GM12878 (cell line): ENCODE measurements at regions not wholly inside any gene's neighbourhood (a gene's known extent, or its start where the extent isn't known, plus 50 kb on each side); places are given as distances from the start of the nearest gene placed in this dataset.
A peak's percentile ranks its signal among the peaks of the same experiment; 100 is the strongest.

Experiments used
- ATAC-seq: fragments of 200-7000 bp; cut with Tn5 transposase; 3 replicates; pipeline ENCODE4 v1.9.1; 2020; ENCODE audit warnings: mild to moderate bottlenecking, moderate library complexity
- BruUV-seq: library from RNA; stranded (reverse); fragments of 400-500 nt; replicated peaks from 2 replicates; lab custom pipeline; 2021; lab: Mats Ljungman, UMichigan
- CTCF ChIA-PET: fragments of 300-600 bp; sonication (Branson Sonifier 250); formaldehyde crosslinking; extraction: SDS; loops from one replicate; lab custom pipeline; 2021; ENCODE audit warnings: inconsistent platforms; lab: Yijun Ruan, JAX
- POLR2A ChIA-PET: fragments of 350-600 bp; formaldehyde crosslinking; extraction: SDS; loops from one replicate; lab custom pipeline; 2021; ENCODE audit warnings: inconsistent platforms; lab: Charles Lee
- RAD21 ChIA-PET: fragments of 300-600 bp; sonication (Branson Sonifier 250); formaldehyde crosslinking; loops from one replicate; lab custom pipeline; 2023; ENCODE audit warnings: antibody characterized with exemption; ENCODE audit not compliant: unreplicated experiment; lab: Charles Lee
- SMC1A ChIA-PET: fragments of 300-600 bp; sonication (Branson Sonifier 250); formaldehyde crosslinking; loops from one replicate; lab custom pipeline; 2023; ENCODE audit not compliant: unreplicated experiment, uncharacterized antibody; lab: Charles Lee
- DNase-seq: peaks from one replicate; pipeline ENCODE4 v3.0.0-alpha.2; 2011; ENCODE audit warnings: low read depth, low spot score
- FAIRE-seq: peaks from 3 replicates; lab custom pipeline; 2011; peaks lifted over from hg19 to GRCh38; lab: Jason Lieb, UNC
- H2AFZ ChIP-seq: 2 replicates; pipeline ENCODE4 v1.6.0; 2011; ENCODE audit warnings: low read depth, low read length, control low read depth; ENCODE audit not compliant: control insufficient read depth
- H3K27ac ChIP-seq: 2 replicates; pipeline ENCODE4 v1.5.1; 2011; ENCODE audit warnings: control low read depth; ENCODE audit not compliant: control insufficient read depth, insufficient read depth
- H3K27me3 ChIP-seq, 2 experiments: replicated peaks in 1 of 2; 2 replicates each; pipeline versions ENCODE4 v1.6.0 to v1.6.1; 2011; ENCODE audit warnings: low read length in 1 of 2; ENCODE audit not compliant: control insufficient read depth in 2 of 2, insufficient read depth in 2 of 2
- H3K36me3 ChIP-seq, 2 experiments: 2 replicates each; pipeline ENCODE4 v1.5.1; 2011; ENCODE audit warnings: low read length in 1 of 2; ENCODE audit not compliant: control insufficient read depth in 2 of 2, insufficient read depth in 2 of 2
- H3K4me1 ChIP-seq: 2 replicates; pipeline ENCODE4 v1.6.1; 2011; ENCODE audit warnings: mild to moderate bottlenecking, low read length, moderate library complexity, mixed read lengths; ENCODE audit not compliant: control insufficient read depth, insufficient read depth
- H3K4me2 ChIP-seq: 2 replicates; pipeline ENCODE4 v1.6.0; 2011; ENCODE audit warnings: control low read depth; ENCODE audit not compliant: control insufficient read depth, insufficient read depth
- H3K4me3 ChIP-seq: fragments of 200-600 bp; sonication (generic); 2 replicates; pipeline ENCODE4 v1.5.1; 2016
- H3K79me2 ChIP-seq: 2 replicates; pipeline ENCODE4 v1.6.0; 2011; ENCODE audit warnings: low read length; ENCODE audit not compliant: control insufficient read depth, insufficient read depth
- H3K9ac ChIP-seq: 2 replicates; pipeline ENCODE4 v1.8.0; 2011; ENCODE audit warnings: low read length, control low read depth, mixed read lengths; ENCODE audit not compliant: control insufficient read depth, insufficient read depth
- H3K9me3 ChIP-seq: replicated peaks from 3 replicates; pipeline ENCODE4 v1.5.1; 2011; ENCODE audit warnings: mild to moderate bottlenecking, low read length; ENCODE audit not compliant: control insufficient read depth, insufficient read depth
- H4K20me1 ChIP-seq: 2 replicates; pipeline ENCODE4 v1.6.0; 2011; ENCODE audit not compliant: control insufficient read depth, insufficient read depth
- BACH1 ChIP-seq: fragments of 450-650 bp; IDR thresholded peaks from 2 replicates; pipeline ENCODE4 v1.6.1; 2017; ENCODE audit warnings: mild to moderate bottlenecking, borderline replicate concordance
- BCL11A ChIP-seq: IDR thresholded peaks from 2 replicates; pipeline ENCODE4 v1.6.1; 2011; ENCODE audit warnings: low read depth, low read length
- CBFB ChIP-seq: IDR thresholded peaks from 2 replicates; pipeline ENCODE4 v1.6.1; 2016; ENCODE audit warnings: antibody characterized with exemption, low read depth
- E2F8 ChIP-seq: fragments of 450-650 bp; IDR thresholded peaks from 2 replicates; pipeline ENCODE4 v1.6.1; 2018; ENCODE audit warnings: mild to moderate bottlenecking, low read depth, moderate library complexity; ENCODE audit not compliant: partially characterized antibody
- IKZF2 ChIP-seq, 2 experiments: fragments of 450-650 bp; IDR thresholded peaks; 2 replicates each; pipeline ENCODE4 v1.6.1; 2017; ENCODE audit warnings: mild to moderate bottlenecking in 2 of 2, moderate library complexity in 2 of 2
- JUND ChIP-seq: IDR thresholded peaks from 2 replicates; pipeline ENCODE4 v1.6.1; 2012; ENCODE audit warnings: low read depth, mild to moderate bottlenecking, low read length, improper control_type of control experiment, moderate library complexity
- MYB ChIP-seq: fragments of 150-350 bp; IDR thresholded peaks from 2 replicates; pipeline ENCODE4 v1.6.1; 2014; ENCODE audit warnings: mild to moderate bottlenecking, low read depth, low read length, borderline replicate concordance
- MYC ChIP-seq: IDR thresholded peaks from 2 replicates; pipeline ENCODE4 v1.6.1; 2011; ENCODE audit warnings: mild to moderate bottlenecking, low read length, moderate library complexity, inconsistent platforms; ENCODE audit not compliant: insufficient read depth, insufficient replicate concordance, insufficient read length, severe bottlenecking
- NFXL1 ChIP-seq: fragments of 450-650 bp; IDR thresholded peaks from 2 replicates; pipeline ENCODE4 v1.6.1; 2017; ENCODE audit warnings: antibody characterized with exemption, mild to moderate bottlenecking, borderline replicate concordance
- NRF1 ChIP-seq: conservative IDR thresholded peaks from 2 replicates; pipeline ENCODE4 v1.6.1; 2011; ENCODE audit warnings: mild to moderate bottlenecking, low read depth, low read length, improper control_type of control experiment
- PAX5 ChIP-seq: IDR thresholded peaks from 2 replicates; pipeline ENCODE4 v1.6.1; 2011; ENCODE audit warnings: low read depth, low read length, borderline replicate concordance
- RB1 ChIP-seq: fragments of 450-650 bp; formaldehyde crosslinking; IDR thresholded peaks from 2 replicates; pipeline ENCODE4 v1.6.1; 2017; ENCODE audit warnings: mild to moderate bottlenecking, borderline replicate concordance
- RELA ChIP-seq: fragments of 450-650 bp; IDR thresholded peaks from 2 replicates; pipeline ENCODE4 v1.8.0; 2014; ENCODE audit warnings: borderline replicate concordance; ENCODE audit not compliant: partially characterized antibody
- SIX5 ChIP-seq: IDR thresholded peaks from 2 replicates; pipeline ENCODE4 v1.6.1; 2011; ENCODE audit warnings: mild to moderate bottlenecking, low read depth, low read length, moderate library complexity; ENCODE audit not compliant: severe bottlenecking
- WRNIP1 ChIP-seq: IDR thresholded peaks from 2 replicates; pipeline ENCODE4 v1.6.1; 2011; ENCODE audit warnings: low read depth, low read length, improper control_type of control experiment, borderline replicate concordance
- YBX1 ChIP-seq: fragments of 450-650 bp; IDR thresholded peaks from 2 replicates; pipeline ENCODE4 v1.6.1; 2016; ENCODE audit warnings: antibody characterized with exemption
- ZNF207 ChIP-seq: fragments of 450-650 bp; IDR thresholded peaks from 2 replicates; pipeline ENCODE4 v1.6.1; 2014; ENCODE audit warnings: antibody characterized with exemption, mild to moderate bottlenecking, borderline replicate concordance
- ZNF384 ChIP-seq: IDR thresholded peaks from 2 replicates; pipeline ENCODE4 v1.6.1; 2012; ENCODE audit warnings: low read depth, mild to moderate bottlenecking, low read length, improper control_type of control experiment, borderline replicate concordance
- WGBS: methylation state at CpG from one replicate; pipeline ENCODE4 v1.1.6; 2016; ENCODE audit warnings: low lambda C conversion rate; ENCODE audit not compliant: insufficient replicate concordance, insufficient coverage; ENCODE audit errors: missing lambda C conversion rate; 5-methylcytosine and 5-hydroxymethylcytosine counted together
- in situ Hi-C: fragments of 300-500 bp; cut with MboI; formaldehyde crosslinking; loops from 9 replicates; pipeline ENCODE4 v1.14.3; 2018; ENCODE audit warnings: mixed read lengths
- intact Hi-C: fragments of 100-400 bp; cut with micrococcal nuclease; formaldehyde crosslinking; loops from one replicate; pipeline ENCODE4 v1.14.2; 2022; ENCODE audit not compliant: unreplicated experiment

- H3K9ac ChIP-seq = no peak overlapping the region
- no TSS peak for BruUV-seq
- H3K79me2 ChIP-seq = no peaks in the 10 kb centered on the region
- ChIA-PET RAD21 (no interaction called here), POLR2A (no interaction called here), SMC1A (no interaction called here), CTCF (interaction anchor here (1.2 kb wide), 1 partner anchor 12 kb away, joined by 3 read pairs; no protein-coding TSS in a partner anchor)
- H3K36me3 ChIP-seq = no peaks in the 10 kb centered on the region
- WGBS = 30% methylated on average over 3 of the region's 3 CpGs
- no peak overlapping the region for H3K4me2 ChIP-seq
- H3K27me3 ChIP-seq = no peaks in the 10 kb centered on the region
- peak; percentile 47 for ATAC-seq
- no peaks in the 10 kb centered on the region for H4K20me1 ChIP-seq
- H2AFZ ChIP-seq = no peak overlapping the region
- H3K4me1 ChIP-seq = no peaks in the 10 kb centered on the region
- no peak overlapping the region for H3K27ac ChIP-seq
- intact Hi-C loops (loop anchor here (10.0 kb wide), 1 partner anchor 400 kb away; no protein-coding TSS in a partner anchor), in situ Hi-C loops (no loop called here)
- H3K9me3 ChIP-seq = no peaks in the 10 kb centered on the region
- TF ChIP-seq BACH1 (peak; percentile 59; the same call in 1 of the 2 replicates), PAX5 (no peak), IKZF2 (IDR thresholded peaks at IDR 0.05) (peak in 1 of 2 experiments; percentile 9; a peak in 1 of 4 replicates), WRNIP1 (no peak), ZNF207 (no peak)
- no peak for FAIRE-seq
- no peak for DNase-seq
- H3K4me3 ChIP-seq = no peak overlapping the region
Observed at GRCh38 chr18:42514512-42514911, 559.5 kb downstream of the PIK3C3 start.

- Histone ChIP-seq H3K9ac (no peak overlapping the region), H3K4me1 (no peaks in the 10 kb centered on the region), H3K79me2 (no peaks in the 10 kb centered on the region), H3K27ac (no peak overlapping the region), H3K27me3 (no peaks in the 10 kb centered on the region), H3K4me3 (no peak overlapping the region), H2AFZ (no peak overlapping the region), H4K20me1 (no peaks in the 10 kb centered on the region), H3K9me3 (no peaks in the 10 kb centered on the region), H3K36me3 (no peaks in the 10 kb centered on the region), H3K4me2 (no peak overlapping the region)
- FAIRE-seq = no peak
- ChIA-PET POLR2A (no interaction called here), CTCF (no interaction called here), RAD21 (no interaction called here), SMC1A (interaction anchor here (1.3 kb wide), 1 partner anchor 31 kb away, joined by 3 read pairs; no protein-coding TSS in a partner anchor)
- BruUV-seq = no TSS peak
- no peak for DNase-seq
- intact Hi-C loops = loop anchor here (10.0 kb wide), 1 partner anchor 403 kb away; no protein-coding TSS in a partner anchor
- in situ Hi-C loops = no loop called here
- ATAC-seq = no peak
- TF ChIP-seq SIX5 (no peak), YBX1 (no peak), RELA (no peak), MYB (no peak), NFXL1 (no peak), RB1 (no peak), BCL11A (no peak), MYC (no peak), E2F8 (no peak), NRF1 (no peak), ZNF384 (no peak), CBFB (no peak), JUND (no peak)
Observed at GRCh38 chr18:42517896-42518295, 562.9 kb downstream of the PIK3C3 start.
